ENCODE measurements at regions not wholly inside any gene's neighbourhood (a gene's known extent, or its start where the extent isn't known, plus 50 kb on each side); places are given as distances from the start of the nearest gene placed in this dataset.
"Not testable (repeated sequence)": the region's sequence is repeated elsewhere in the genome, so short reads cannot be mapped to it uniquely, and the experiment has no call there.

- H3K27me3 ChIP-seq (ENCODE audit: control insufficient read depth in 2 of 2, insufficient read depth in 2 of 2, low read length in 2 of 2); CTCF ChIA-PET; H3K9me1 ChIP-seq (replicated peaks; ENCODE audit: control insufficient read depth, extremely low read depth, insufficient read depth, low read length); H2AFZ ChIP-seq (ENCODE audit: low read depth, low read length); H3K27ac ChIP-seq (ENCODE audit: insufficient read depth, low read depth, low read length); DNase-seq (ENCODE audit: low read depth, low spot score); H4K20me1 ChIP-seq (replicated peaks; ENCODE audit: control insufficient read depth, extremely low read depth, insufficient read depth, low read length); POLR2A ChIA-PET; H3K9ac ChIP-seq (replicated peaks; ENCODE audit: extremely low read depth, insufficient read depth, low read length); H3K4me3 ChIP-seq (replicated peaks in 1 of 3; ENCODE audit: insufficient read depth in 1 of 3, low read depth in 1 of 3, low read length in 3 of 3); H3K9me3 ChIP-seq (replicated peaks; ENCODE audit: control insufficient read depth, insufficient read depth, low read length); dilution Hi-C loops (cut with MboI; ENCODE audit: extremely low pct_ligation_motif_present, low sequenced_read_pairs); H3K79me2 ChIP-seq (ENCODE audit: control insufficient read depth, insufficient read depth, low read length); FAIRE-seq; H3K36me3 ChIP-seq (ENCODE audit: control insufficient read depth in 2 of 2, extremely low read depth in 1 of 2, insufficient read depth in 2 of 2, low read length in 2 of 2); intact Hi-C loops (cut with micrococcal nuclease); BruUV-seq (replicated peaks); H3K4me2 ChIP-seq (ENCODE audit: insufficient read depth, low read length); H3K4me1 ChIP-seq (ENCODE audit: control insufficient read depth, extremely low read depth, insufficient read depth, low read length): not testable (repeated sequence)
These were observed 104.2 kb downstream of the CDRT15L2 start for GRCh38 chr17:20683651-20684229.

GRCh38 chr17:20684975-20685374 lies 105.5 kb downstream of the CDRT15L2 start:
- H4K20me1 ChIP-seq (replicated peaks; ENCODE audit: control insufficient read depth, extremely low read depth, insufficient read depth, low read length); H2AFZ ChIP-seq (ENCODE audit: low read depth, low read length); H3K79me2 ChIP-seq (ENCODE audit: control insufficient read depth, insufficient read depth, low read length); H3K9ac ChIP-seq (replicated peaks; ENCODE audit: extremely low read depth, insufficient read depth, low read length); H3K4me3 ChIP-seq (replicated peaks in 1 of 3; ENCODE audit: insufficient read depth in 1 of 3, low read depth in 1 of 3, low read length in 3 of 3); H3K9me1 ChIP-seq (replicated peaks; ENCODE audit: control insufficient read depth, extremely low read depth, insufficient read depth, low read length); POLR2A ChIA-PET; H3K27me3 ChIP-seq (ENCODE audit: control insufficient read depth in 2 of 2, insufficient read depth in 2 of 2, low read length in 2 of 2); FAIRE-seq; H3K4me1 ChIP-seq (ENCODE audit: control insufficient read depth, extremely low read depth, insufficient read depth, low read length); H3K9me3 ChIP-seq (replicated peaks; ENCODE audit: control insufficient read depth, insufficient read depth, low read length); BruUV-seq (replicated peaks); DNase-seq (ENCODE audit: low read depth, low spot score); CTCF ChIA-PET; H3K4me2 ChIP-seq (ENCODE audit: insufficient read depth, low read length); dilution Hi-C loops (cut with MboI; ENCODE audit: extremely low pct_ligation_motif_present, low sequenced_read_pairs); H3K36me3 ChIP-seq (ENCODE audit: control insufficient read depth in 2 of 2, extremely low read depth in 1 of 2, insufficient read depth in 2 of 2, low read length in 2 of 2); H3K27ac ChIP-seq (ENCODE audit: insufficient read depth, low read depth, low read length); intact Hi-C loops (cut with micrococcal nuclease): not testable (repeated sequence)

- H3K27ac ChIP-seq (ENCODE audit: insufficient read depth, low read depth, low read length); BruUV-seq (replicated peaks); POLR2A ChIA-PET; H3K4me1 ChIP-seq (ENCODE audit: control insufficient read depth, extremely low read depth, insufficient read depth, low read length); H3K9me1 ChIP-seq (replicated peaks; ENCODE audit: control insufficient read depth, extremely low read depth, insufficient read depth, low read length); CTCF ChIA-PET; intact Hi-C loops (cut with micrococcal nuclease); dilution Hi-C loops (cut with MboI; ENCODE audit: extremely low pct_ligation_motif_present, low sequenced_read_pairs); H3K79me2 ChIP-seq (ENCODE audit: control insufficient read depth, insufficient read depth, low read length); H3K36me3 ChIP-seq (ENCODE audit: control insufficient read depth in 2 of 2, extremely low read depth in 1 of 2, insufficient read depth in 2 of 2, low read length in 2 of 2); DNase-seq (ENCODE audit: low read depth, low spot score); H2AFZ ChIP-seq (ENCODE audit: low read depth, low read length); H3K4me3 ChIP-seq (replicated peaks in 1 of 3; ENCODE audit: insufficient read depth in 1 of 3, low read depth in 1 of 3, low read length in 3 of 3); H4K20me1 ChIP-seq (replicated peaks; ENCODE audit: control insufficient read depth, extremely low read depth, insufficient read depth, low read length); H3K9ac ChIP-seq (replicated peaks; ENCODE audit: extremely low read depth, insufficient read depth, low read length); H3K27me3 ChIP-seq (ENCODE audit: control insufficient read depth in 2 of 2, insufficient read depth in 2 of 2, low read length in 2 of 2); FAIRE-seq; H3K4me2 ChIP-seq (ENCODE audit: insufficient read depth, low read length); H3K9me3 ChIP-seq (replicated peaks; ENCODE audit: control insufficient read depth, insufficient read depth, low read length): not testable (repeated sequence)
These were observed 108.1 kb downstream of the CDRT15L2 start for GRCh38 chr17:20687584-20687983.

- dilution Hi-C loops (cut with MboI; ENCODE audit: extremely low pct_ligation_motif_present, low sequenced_read_pairs); CTCF ChIA-PET: not testable (repeated sequence)
These were observed 109.7 kb downstream of the CDRT15L2 start for GRCh38 chr17:20689170-20689749.

More at GRCh38 chr17:20689170-20689749, 109.7 kb downstream of the CDRT15L2 start:
- H3K4me3 ChIP-seq (replicated peaks in 1 of 3; ENCODE audit: insufficient read depth in 1 of 3, low read depth in 1 of 3, low read length in 3 of 3); H3K9ac ChIP-seq (replicated peaks; ENCODE audit: extremely low read depth, insufficient read depth, low read length); H3K27ac ChIP-seq (ENCODE audit: insufficient read depth, low read depth, low read length); H3K4me1 ChIP-seq (ENCODE audit: control insufficient read depth, extremely low read depth, insufficient read depth, low read length); H2AFZ ChIP-seq (ENCODE audit: low read depth, low read length); H3K9me3 ChIP-seq (replicated peaks; ENCODE audit: control insufficient read depth, insufficient read depth, low read length); H3K79me2 ChIP-seq (ENCODE audit: control insufficient read depth, insufficient read depth, low read length); H3K27me3 ChIP-seq (ENCODE audit: control insufficient read depth in 2 of 2, insufficient read depth in 2 of 2, low read length in 2 of 2); H3K36me3 ChIP-seq (ENCODE audit: control insufficient read depth in 2 of 2, extremely low read depth in 1 of 2, insufficient read depth in 2 of 2, low read length in 2 of 2); DNase-seq (ENCODE audit: low read depth, low spot score); intact Hi-C loops (cut with micrococcal nuclease); FAIRE-seq; H3K9me1 ChIP-seq (replicated peaks; ENCODE audit: control insufficient read depth, extremely low read depth, insufficient read depth, low read length); H4K20me1 ChIP-seq (replicated peaks; ENCODE audit: control insufficient read depth, extremely low read depth, insufficient read depth, low read length); BruUV-seq (replicated peaks); H3K4me2 ChIP-seq (ENCODE audit: insufficient read depth, low read length); POLR2A ChIA-PET: not testable (repeated sequence)

Measured in endothelial cell of umbilical vein (primary cell).